ENCODE measurements at regions not wholly inside any gene's neighbourhood (a gene's known extent, or its start where the extent isn't known, plus 50 kb on each side); places are given as distances from the start of the nearest gene placed in this dataset.
"Not testable (repeated sequence)": the region's sequence is repeated elsewhere in the genome, so short reads cannot be mapped to it uniquely, and the experiment has no call there.

DNA sequence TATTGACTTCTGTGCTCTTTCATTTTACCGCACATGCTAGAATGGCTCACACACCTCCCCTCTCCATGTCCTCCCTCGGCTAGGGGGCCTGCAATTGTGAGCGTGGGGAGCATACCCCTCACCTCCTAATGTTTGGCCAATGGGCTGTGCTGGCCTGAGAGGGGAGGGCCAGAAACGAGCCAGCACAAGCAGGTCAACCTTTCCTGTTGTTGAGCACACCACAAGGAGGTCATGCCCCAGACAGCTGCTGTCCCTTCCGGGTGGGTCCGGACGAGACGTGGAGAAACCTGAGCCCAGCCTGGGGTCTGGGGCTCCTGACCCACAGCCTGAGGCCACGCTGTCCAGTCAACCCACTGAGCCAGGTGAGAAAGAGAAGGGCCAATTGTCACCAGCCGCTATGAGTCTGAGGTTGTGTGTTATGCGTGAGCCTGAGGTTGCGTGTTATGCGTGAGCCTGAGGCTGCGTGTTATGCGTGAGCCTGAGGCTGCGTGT is 77.4 kb downstream of the TTLL2 start:
- TF ChIP-seq, protein P1, sequence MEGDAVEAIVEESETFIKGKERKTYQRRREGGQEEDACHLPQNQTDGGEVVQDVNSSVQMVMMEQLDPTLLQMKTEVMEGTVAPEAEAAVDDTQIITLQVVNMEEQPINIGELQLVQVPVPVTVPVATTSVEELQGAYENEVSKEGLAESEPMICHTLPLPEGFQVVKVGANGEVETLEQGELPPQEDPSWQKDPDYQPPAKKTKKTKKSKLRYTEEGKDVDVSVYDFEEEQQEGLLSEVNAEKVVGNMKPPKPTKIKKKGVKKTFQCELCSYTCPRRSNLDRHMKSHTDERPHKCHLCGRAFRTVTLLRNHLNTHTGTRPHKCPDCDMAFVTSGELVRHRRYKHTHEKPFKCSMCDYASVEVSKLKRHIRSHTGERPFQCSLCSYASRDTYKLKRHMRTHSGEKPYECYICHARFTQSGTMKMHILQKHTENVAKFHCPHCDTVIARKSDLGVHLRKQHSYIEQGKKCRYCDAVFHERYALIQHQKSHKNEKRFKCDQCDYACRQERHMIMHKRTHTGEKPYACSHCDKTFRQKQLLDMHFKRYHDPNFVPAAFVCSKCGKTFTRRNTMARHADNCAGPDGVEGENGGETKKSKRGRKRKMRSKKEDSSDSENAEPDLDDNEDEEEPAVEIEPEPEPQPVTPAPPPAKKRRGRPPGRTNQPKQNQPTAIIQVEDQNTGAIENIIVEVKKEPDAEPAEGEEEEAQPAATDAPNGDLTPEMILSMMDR (IDR thresholded peaks at IDR 0.05; ENCODE audit: insufficient read depth, low read depth, low read length, missing control alignments): no peak
- DNase-seq (ENCODE audit: low read depth): no peak
- H3K4me3 ChIP-seq (ENCODE audit: low read depth, low read length): no peak overlapping the region

DNA sequence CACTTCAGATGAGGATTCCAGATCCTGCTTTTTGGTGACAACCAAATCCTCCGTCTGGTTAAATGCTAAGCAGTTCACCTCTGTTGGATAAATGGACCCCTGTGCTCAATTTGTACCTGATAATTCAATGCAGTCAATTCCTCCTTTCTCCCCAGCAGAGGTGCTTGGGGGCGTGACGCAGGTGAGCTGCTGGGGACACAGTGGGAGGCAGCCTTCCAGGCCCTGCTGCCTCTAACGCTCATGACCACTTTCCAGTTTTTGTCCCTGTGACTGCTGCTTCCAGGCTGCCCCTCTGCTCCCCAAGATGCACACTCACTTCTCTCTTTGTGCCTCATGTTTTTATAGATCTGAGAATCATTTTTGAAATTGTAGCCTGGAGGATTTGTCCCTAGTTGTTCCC is 78.5 kb downstream of the TTLL2 start:
- TF ChIP-seq, protein P1 (IDR thresholded peaks at IDR 0.05; ENCODE audit: insufficient read depth, low read depth, low read length, missing control alignments): no peak
- no peak for DNase-seq (ENCODE audit: low read depth)
- no peak overlapping the region for H3K4me3 ChIP-seq (ENCODE audit: low read depth, low read length)

GRCh38 chr6:167404385-167405049 is 79.6 kb downstream of the TTLL2 start:
- DNase-seq (ENCODE audit: low read depth): no peak
- TF ChIP-seq, protein P1 (IDR thresholded peaks at IDR 0.05; ENCODE audit: insufficient read depth, low read depth, low read length, missing control alignments): no peak
- no peak overlapping the region for H3K4me3 ChIP-seq (ENCODE audit: low read depth, low read length)

GRCh38 chr6:167405778-167406532 is 81.1 kb downstream of the TTLL2 start:
- DNase-seq (ENCODE audit: low read depth): no peak
- TF ChIP-seq, protein P1 (IDR thresholded peaks at IDR 0.05; ENCODE audit: insufficient read depth, low read depth, low read length, missing control alignments): no peak
- no peak overlapping the region for H3K4me3 ChIP-seq (ENCODE audit: low read depth, low read length)

DNA sequence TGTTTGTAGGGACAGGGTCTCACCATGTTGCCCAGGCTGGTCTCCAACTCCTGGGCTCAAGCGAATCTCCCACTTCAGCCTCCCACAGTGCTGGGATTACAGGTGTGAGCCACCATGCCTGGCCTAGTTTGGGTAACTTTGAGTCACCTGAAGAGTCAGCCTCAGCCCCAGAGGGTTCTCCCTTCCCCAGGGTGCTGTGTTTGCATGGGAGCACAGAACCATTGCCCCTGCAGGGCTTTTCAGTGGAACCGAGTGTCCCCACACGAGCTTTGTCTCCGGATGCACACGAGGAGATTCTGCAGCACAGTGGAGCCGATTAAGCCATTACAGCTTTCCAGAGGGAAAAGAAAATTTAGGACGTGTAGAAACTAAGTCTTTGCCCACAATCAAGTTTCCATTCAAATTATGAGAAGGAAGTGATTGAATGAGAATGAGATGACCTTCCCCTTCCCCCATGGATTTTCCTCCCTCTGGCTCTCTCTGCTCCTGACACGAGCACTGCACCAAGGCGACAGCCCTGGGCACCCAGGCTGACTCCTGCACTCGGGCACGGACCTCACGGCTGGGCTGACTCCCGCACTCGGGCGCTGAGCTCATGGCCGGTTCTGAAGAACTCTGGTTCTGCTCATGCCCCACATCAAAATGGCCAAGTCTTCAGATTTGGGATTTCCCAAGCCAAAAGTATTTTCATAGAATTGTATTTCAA is 81.8 kb downstream of the TTLL2 start:
- H3K4me3 ChIP-seq (ENCODE audit: low read depth, low read length); DNase-seq (ENCODE audit: low read depth): not testable (repeated sequence)

- TF ChIP-seq, protein P1 (IDR thresholded peaks at IDR 0.05; ENCODE audit: insufficient read depth, low read depth, low read length, missing control alignments): no peak
- no peak for DNase-seq (ENCODE audit: low read depth)
- H3K4me3 ChIP-seq (ENCODE audit: low read depth, low read length): no peak overlapping the region
Observed at GRCh38 chr6:167407239-167408064, 82.6 kb downstream of the TTLL2 start.

Data from GM12865 (cell line).